ENCODE measurements at regions not wholly inside any gene's neighbourhood (a gene's known extent, or its start where the extent isn't known, plus 50 kb on each side); places are given as distances from the start of the nearest gene placed in this dataset.

GRCh38 chr15:93759629-93760028 lies 471.7 kb upstream of the MCTP2 start:
- TF ChIP-seq CTCF (IDR thresholded peaks at IDR 0.05; ENCODE audit: insufficient read depth, low read length) (no peak), GABPA (IDR thresholded peaks at IDR 0.05; ENCODE audit: low read depth) (no peak), SPI1 (IDR thresholded peaks at IDR 0.05; ENCODE audit: borderline replicate concordance, low read depth) (no peak), REST (IDR thresholded peaks at IDR 0.05; ENCODE audit: insufficient replicate concordance, low read depth) (no peak)

Measured in HL-60 (cell line).